ENCODE measurements at regions not wholly inside any gene's neighbourhood (a gene's known extent, or its start where the extent isn't known, plus 50 kb on each side); places are given as distances from the start of the nearest gene placed in this dataset.
"Not testable (repeated sequence)": the region's sequence is repeated elsewhere in the genome, so short reads cannot be mapped to it uniquely, and the experiment has no call there.

DNA sequence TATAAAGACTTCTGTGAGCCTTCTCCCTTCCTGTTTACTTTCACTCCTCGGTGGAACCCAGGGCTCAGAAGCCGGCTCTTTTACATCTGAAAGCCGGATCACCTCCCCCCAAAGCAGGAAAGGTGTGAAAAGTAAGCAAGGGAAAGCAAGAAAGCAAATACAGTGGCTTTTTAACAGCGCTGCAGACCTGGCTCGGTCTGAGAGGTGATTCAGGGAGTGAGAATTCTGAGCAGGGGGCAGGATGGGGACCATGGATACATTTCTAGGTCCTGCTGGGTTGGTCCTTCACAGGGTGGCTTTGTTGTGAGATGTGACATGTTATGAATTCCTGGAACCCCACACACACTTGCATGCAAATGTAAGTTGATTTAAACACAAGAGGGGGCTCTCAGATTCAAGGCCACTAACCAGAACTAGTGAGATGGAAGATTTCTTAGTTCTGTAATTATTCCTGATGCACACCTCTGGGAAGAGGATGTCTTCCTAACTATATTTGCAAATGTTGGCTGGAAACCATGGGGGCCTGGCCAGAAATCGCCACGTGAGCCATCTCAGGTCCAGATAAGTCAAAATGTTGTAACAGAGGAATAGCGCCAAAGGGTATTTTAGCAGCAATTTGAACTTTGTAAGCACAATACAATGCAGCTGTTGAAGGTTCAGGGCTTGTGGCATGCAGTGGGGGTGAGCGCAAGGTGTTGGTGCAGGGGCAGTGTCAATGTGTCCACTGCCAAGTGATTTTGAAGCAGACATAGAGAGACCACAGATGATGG is 670.1 kb upstream of the LCORL start:
- FAIRE-seq, result no peak
- DNase-seq (ENCODE audit: low spot score), result no peak

DNA sequence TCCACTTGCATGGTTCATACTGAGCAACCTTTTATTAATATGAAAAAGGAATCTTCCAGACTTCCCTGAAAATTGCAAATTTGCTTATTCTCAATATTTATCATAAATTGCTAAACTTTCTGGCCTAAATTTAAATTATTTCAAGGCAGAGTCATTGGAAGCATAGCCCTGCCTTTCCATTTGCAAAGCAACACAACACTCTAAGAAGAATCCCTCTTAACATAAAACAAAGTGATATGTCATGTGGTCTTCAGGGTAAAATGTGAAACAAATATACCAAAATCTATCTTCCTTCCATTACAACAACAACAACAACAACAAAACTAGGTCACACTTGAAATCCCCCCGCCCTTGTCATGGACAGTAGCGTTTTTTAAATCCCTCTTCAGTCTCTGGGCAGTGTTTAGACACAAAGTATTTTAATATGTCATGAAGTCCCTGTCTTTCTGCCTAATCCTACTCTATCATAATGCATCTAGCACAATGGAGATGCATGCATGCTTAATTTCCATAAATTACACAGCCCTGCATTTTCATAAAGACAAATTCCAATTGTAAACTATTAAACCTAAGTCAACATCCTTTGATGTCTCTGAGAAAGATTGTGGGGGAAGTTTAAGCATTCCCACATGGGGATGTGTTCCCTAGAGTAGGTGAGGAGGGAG is 668.9 kb upstream of the LCORL start:
- FAIRE-seq (no peak), DNase-seq (ENCODE audit: low spot score) (no peak)

- DNase-seq (ENCODE audit: low spot score) (peak; percentile 22), FAIRE-seq (peak; percentile 77)
Measured at GRCh38 chr4:18689308-18690115, 668.0 kb upstream of the LCORL start.

- DNase-seq (ENCODE audit: low spot score); FAIRE-seq: not testable (repeated sequence)
Measured at GRCh38 chr4:18688351-18688750, 666.8 kb upstream of the LCORL start.

DNA sequence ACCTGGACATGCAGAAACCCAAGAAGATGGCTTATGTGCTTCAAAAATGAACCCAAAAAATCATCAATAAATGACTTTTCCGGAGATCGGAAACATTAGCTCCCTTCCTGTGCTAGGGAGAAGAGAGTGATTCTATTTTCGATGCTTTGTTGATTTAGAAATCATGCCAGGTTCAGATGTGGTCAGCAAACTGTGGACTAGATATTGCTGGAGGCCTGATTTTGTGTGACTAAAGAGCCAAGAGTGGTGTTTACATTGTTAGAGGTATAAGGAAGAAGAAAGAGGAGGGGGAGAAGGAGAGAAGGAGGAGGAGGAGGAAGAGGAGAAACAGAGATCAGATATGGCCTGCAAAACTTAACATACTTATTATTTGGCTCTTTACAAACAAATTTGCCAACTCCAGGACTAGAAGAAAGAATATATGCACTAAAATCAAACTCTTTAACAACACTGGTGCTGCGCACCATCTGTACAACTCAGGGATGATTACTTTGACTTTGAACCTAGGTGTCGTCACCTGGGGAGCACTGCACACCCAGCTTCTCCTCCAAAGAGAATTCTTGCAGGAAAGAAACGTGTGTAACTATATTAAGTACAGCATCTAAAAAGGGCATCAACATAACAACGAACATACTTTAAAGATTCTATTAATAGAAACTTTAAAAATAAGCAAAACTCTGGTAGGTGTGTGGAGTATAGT is 664.9 kb upstream of the LCORL start:
- DNase-seq (ENCODE audit: low spot score), result no peak
- no peak for FAIRE-seq

GRCh38 chr4:18684932-18685331 is 663.4 kb upstream of the LCORL start:
- no peak for FAIRE-seq
- DNase-seq (ENCODE audit: low spot score), result no peak

GRCh38 chr4:18676526-18676915 is 655.0 kb upstream of the LCORL start:
- no peak for DNase-seq (ENCODE audit: low spot score)
- FAIRE-seq, result no peak

DNA sequence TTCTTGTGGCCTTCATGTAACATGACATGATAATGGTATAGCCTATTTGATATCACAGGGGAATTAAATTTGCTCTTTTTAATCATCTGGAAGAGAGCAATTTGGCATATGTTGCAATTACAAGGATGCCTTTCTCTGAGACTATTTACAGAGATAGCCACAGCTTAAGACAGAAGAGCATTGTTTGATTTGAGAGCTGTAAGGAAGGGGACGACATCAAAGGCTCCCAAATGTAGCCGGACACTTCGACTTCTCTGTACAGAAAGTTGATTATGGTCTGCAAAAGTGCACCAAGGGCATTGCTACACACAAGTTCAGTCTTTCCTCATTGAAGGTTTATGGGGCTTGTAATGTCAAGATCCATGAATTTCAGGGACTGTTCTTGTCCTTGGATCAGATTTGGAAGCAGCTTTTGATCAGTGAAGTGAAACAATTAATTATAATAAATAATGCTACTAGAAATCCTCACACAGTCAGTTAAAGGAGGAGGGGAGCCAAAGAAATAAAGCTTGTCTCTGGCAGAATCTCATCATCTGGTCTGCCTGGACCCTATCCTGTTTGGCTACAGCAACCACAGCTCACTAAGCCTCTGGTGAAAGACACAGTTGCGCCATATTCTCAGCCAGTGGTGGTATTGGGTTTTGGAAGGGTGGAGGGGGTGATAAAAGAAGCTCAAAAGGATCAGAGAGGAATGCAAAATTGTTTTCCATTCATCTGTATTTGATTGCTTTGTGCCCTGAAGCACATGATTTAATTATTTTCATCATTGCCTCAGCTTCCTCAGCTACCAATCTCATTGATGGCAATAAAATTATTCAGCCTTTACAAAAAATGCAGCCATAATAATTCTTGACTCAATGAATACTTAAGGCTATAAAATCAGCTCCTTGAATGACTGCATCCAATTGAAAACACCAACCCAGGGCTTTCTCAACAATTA is 654.3 kb upstream of the LCORL start:
- no peak for FAIRE-seq
- DNase-seq (ENCODE audit: low spot score), result no peak

DNA sequence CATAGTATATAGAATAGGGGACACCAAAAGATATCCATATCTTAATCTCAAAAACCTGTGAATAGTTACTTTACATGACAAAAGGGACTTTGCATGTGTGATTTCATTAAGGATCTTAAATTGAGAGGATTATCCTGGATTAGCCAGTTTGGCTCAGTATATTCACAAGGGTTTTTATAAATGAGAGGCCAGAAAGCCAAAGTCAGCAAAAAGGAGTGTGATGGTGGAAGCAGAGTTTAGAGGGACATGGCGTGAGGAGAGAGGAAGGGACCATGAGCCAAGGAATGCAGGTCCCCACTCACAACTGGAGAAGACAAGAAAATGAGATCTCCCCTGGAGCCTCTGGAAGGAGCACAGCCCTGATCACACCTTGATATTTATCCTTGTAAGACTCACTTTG is 648.5 kb upstream of the LCORL start:
- DNase-seq (ENCODE audit: low spot score), result no peak
- no peak for FAIRE-seq

DNA sequence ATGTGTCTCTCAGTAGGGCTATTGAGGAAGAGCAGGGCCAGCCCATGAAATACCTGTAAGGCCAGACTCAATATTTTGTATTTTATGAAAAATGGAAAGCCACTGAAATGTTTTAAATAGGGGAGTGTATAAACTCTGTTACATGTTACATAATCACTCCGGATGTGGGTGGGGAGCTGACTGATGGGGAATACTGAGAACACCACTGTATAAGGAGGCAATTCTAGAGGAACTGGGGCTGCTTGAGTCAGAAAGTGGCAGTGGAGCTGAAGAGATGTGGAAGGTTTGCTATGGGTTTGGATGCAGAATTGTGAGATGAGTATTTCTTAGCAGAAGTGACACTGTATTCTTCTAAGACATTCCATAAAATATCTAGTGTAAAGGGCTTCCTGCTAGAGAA is 647.8 kb upstream of the LCORL start:
- no peak for FAIRE-seq
- no peak for DNase-seq (ENCODE audit: low spot score)

DNA sequence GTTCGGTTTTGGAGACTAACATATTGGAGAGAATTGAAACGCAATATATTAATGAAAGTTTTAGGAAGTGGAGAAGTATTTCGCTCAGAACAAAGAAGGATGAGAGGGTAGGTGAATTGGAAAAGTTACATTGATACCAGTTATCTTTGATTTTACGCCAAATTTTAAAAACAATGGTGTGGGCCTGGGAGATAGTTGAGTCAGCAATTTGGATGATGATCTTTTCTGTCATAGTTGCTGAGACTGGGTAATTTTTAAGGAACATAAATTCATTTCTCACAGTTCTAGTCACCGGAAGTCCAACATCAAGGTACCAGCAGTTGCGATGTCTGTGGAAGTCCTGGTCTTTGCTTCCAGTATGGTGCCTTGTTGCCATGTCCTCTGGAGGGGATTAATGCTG is 644.8 kb upstream of the LCORL start:
- FAIRE-seq, result no peak

GRCh38 chr4:18664171-18664570 is 642.6 kb upstream of the LCORL start:
- FAIRE-seq, result no peak
- DNase-seq (ENCODE audit: low spot score), result no peak

More for the DNA sequence above, 644.8 kb upstream of the LCORL start:
- no peak for DNase-seq (ENCODE audit: low spot score)

DNA sequence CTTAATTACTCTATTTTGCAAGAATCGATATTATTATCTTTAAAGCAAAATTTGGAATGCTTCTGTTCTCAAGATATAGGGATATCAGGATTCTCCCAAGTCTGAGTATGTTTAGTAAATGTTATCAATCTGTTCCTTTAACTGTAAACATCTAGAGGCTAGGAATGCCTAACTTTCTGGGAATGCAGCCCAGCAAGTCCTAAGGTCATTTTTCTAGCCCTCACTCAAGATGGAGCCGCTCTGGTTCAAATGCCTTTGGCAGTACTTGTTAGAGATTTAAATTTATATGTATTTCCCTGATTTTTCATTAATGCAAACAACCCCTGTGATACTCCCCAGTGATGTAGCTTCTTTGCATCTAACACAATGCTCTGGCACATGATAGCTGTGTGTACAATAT is 623.8 kb upstream of the LCORL start:
- FAIRE-seq (no peak), DNase-seq (ENCODE audit: low spot score) (no peak)

DNA sequence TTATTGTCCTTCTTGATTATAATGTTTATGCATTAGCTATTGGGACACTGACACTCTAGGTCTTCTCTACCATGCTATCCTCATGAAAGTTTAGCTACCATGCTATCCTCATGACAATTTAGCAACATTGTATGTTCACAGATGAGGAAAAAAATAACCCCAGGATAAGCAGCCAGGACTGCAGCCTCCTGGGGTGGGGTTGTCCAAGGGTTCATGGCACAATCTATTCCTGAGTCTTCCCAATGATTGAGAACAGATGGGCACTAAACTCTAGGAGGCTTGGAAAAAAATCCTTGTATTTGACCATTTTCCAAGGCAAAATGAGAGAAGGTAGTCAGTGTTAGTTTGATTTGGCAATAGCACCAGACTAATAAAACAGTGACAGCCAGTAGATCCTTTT is 619.8 kb upstream of the LCORL start:
- no peak for DNase-seq (ENCODE audit: low spot score)
- FAIRE-seq, result no peak

DNA sequence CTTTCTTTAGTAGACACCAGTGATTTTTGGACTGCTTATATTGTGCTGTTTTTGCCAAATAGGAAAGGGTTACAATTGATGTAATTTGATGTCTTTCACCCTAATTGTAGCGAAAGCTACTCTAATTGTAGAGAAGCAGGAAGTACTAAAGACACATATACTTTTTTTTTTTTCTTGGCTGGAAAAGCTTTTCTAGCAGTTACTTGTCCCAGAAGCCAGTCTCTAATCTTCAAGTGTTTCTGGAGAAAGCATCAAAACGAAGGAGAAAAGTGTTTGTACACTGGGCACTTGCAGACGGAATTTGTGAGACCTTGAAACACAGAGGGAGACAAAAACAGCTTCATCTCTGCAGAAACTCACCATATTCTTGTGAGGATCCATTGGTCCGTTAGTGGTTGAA is 616.5 kb upstream of the LCORL start:
- DNase-seq (ENCODE audit: low spot score) (no peak), FAIRE-seq (no peak)

DNA sequence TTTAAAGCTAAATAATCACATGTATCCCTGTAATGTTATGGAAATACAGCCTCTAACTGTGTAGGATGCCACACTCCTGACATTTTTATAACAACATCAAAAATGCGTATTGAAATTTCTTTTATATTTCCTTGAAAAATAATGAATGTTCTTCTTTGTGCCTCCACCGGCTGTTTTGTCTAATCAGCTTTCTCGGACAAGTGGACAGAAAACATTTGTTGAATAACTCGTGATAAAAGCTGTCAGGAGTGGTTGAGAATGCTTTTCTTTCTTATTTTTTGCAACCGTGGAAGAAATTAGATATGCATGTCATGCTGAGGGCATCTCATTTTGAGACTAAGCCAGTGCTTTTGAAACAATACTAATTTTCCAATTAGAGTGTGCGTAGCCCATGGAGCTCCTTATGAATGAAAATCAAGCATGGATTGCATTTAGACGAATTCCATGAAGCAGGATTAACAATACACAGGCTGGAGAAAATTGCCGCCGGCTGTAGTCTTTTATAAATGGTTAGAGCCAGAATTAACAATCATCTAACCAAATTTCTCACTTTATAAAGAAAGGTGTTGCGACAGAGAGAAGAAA is 614.5 kb upstream of the LCORL start:
- FAIRE-seq (no peak), DNase-seq (ENCODE audit: low spot score) (no peak)

DNA sequence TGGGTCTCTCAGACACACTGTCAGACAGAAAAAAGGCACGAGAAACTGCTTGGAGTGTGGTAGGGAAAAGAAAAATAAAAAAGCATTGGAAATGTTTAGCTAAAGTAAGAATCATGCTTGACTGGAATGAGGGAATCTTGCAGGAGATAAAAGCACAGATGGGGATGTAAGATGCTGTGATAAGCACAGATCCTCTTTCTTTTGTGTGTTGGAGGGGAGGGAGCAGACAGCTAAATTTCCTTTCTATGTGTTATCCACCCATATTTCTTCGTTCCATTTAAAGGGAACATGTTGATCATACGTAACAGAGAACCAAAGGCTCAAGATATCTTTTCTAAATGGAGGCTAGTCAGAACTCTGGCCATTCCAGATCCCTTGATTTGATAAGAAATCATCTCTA is 614.0 kb upstream of the LCORL start:
- no peak for FAIRE-seq
- no peak for DNase-seq (ENCODE audit: low spot score)

DNA sequence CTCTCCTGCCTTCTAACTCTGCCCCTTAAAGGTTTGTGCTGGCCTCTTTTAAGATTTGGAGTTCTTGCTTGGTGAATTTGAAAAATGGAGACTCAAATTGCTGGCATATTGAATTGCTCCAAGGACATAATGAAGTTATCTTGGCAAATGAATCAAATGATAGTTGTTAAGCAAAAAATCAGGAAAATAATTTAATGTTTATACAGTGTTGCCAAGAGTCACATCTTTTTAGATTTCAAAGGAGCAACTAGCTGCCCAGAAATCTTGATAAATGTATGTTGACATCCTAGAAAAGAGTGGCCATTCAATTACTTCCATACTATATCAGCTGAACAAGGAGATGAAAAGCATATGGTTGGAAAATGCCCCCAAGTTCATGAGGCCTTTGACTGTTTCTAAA is 610.0 kb upstream of the LCORL start:
- FAIRE-seq, result no peak

GRCh38 chr4:18630218-18631110 is 608.9 kb upstream of the LCORL start:
- DNase-seq (ENCODE audit: low spot score), result no peak
- FAIRE-seq, result no peak

More for the DNA sequence above, 610.0 kb upstream of the LCORL start:
- no peak for DNase-seq (ENCODE audit: low spot score)

Data from RCC 7860 (cell line).